NCI-H345 treated with DMSO at 0.1 percent for 48 hours (cell line): ENCODE measurements at regions not wholly inside any gene's neighbourhood (a gene's known extent, or its start where the extent isn't known, plus 50 kb on each side); places are given as distances from the start of the nearest gene placed in this dataset.

Experiments
- DNase-seq: peaks from one replicate; lab custom pipeline; 2025; ENCODE audit not compliant: unreplicated experiment; lab: John Stamatoyannopoulos, UW

- no peak for DNase-seq
These were observed 308.7 kb downstream of the CD83 start for GRCh38 chr6:14426281-14426680.

- no peak for DNase-seq
These were observed 310.7 kb downstream of the CD83 start for GRCh38 chr6:14428269-14428668.

GRCh38 chr6:14429396-14429795 is 311.8 kb downstream of the CD83 start:
- DNase-seq, result no peak

- DNase-seq, result no peak
These were observed 312.6 kb downstream of the CD83 start for GRCh38 chr6:14430218-14430617.

GRCh38 chr6:14431385-14432330 is 314.1 kb downstream of the CD83 start:
- DNase-seq, result no peak

- DNase-seq, result no peak
These were observed 317.5 kb downstream of the CD83 start for GRCh38 chr6:14434916-14435690.

- no peak for DNase-seq
These were observed 319.1 kb downstream of the CD83 start for GRCh38 chr6:14436592-14437132.

- no peak for DNase-seq
These were observed 321.8 kb downstream of the CD83 start for GRCh38 chr6:14439419-14439818.

GRCh38 chr6:14440215-14440910 is 322.8 kb downstream of the CD83 start:
- no peak for DNase-seq

- peak; percentile 43 for DNase-seq
These were observed 323.6 kb downstream of the CD83 start for GRCh38 chr6:14440940-14441781.

- no peak for DNase-seq
These were observed 324.7 kb downstream of the CD83 start for GRCh38 chr6:14442242-14442641.

- no peak for DNase-seq
These were observed 326.2 kb downstream of the CD83 start for GRCh38 chr6:14443629-14444268.

- no peak for DNase-seq
These were observed 326.9 kb downstream of the CD83 start for GRCh38 chr6:14444295-14444972.

GRCh38 chr6:14447240-14447639 is 329.7 kb downstream of the CD83 start:
- DNase-seq, result no peak

- no peak for DNase-seq
These were observed 330.7 kb downstream of the CD83 start for GRCh38 chr6:14448246-14448645.

GRCh38 chr6:14450133-14450504 is 332.5 kb downstream of the CD83 start:
- no peak for DNase-seq

GRCh38 chr6:14450578-14450977 is 333.0 kb downstream of the CD83 start:
- DNase-seq, result no peak

GRCh38 chr6:14451594-14452374 is 334.2 kb downstream of the CD83 start:
- no peak for DNase-seq
